Mesothelial cell of epicardium (in vitro differentiated cells): ENCODE measurements at regions not wholly inside any gene's neighbourhood (a gene's known extent, or its start where the extent isn't known, plus 50 kb on each side); places are given as distances from the start of the nearest gene placed in this dataset.

Experiments used
- DNase-seq, 2 experiments: peaks; one replicate each; pipeline ENCODE4 v3.0.0; 2021; ENCODE audit warnings: low spot score in 2 of 2; ENCODE audit not compliant: unreplicated experiment in 2 of 2
- H3K27ac Mint-ChIP-seq: 2 replicates; pipeline ENCODE4 v1.8.0; 2021; ENCODE audit warnings: mixed read lengths
- H3K27me3 Mint-ChIP-seq: 2 replicates; pipeline ENCODE4 v1.8.0; 2021; ENCODE audit warnings: low read depth, mixed read lengths
- H3K36me3 Mint-ChIP-seq: 2 replicates; pipeline ENCODE4 v1.8.0; 2021; ENCODE audit warnings: mixed read lengths
- H3K4me1 Mint-ChIP-seq: 2 replicates; pipeline ENCODE4 v1.8.0; 2021; ENCODE audit warnings: mixed read lengths
- H3K4me3 Mint-ChIP-seq: 2 replicates; pipeline ENCODE4 v1.8.0; 2021; ENCODE audit warnings: mild to moderate bottlenecking, moderate library complexity, mixed read lengths
- H3K9me3 Mint-ChIP-seq: 2 replicates; pipeline ENCODE4 v1.8.0; 2021; ENCODE audit warnings: mixed read lengths
- TF ChIP-seq, protein P1 (sequence below): fragments of 200-600 bp; sonication (generic); IDR thresholded peaks from one replicate; pipeline ENCODE4 v1.5.0; 2021; ENCODE audit warnings: antibody characterized with exemption; ENCODE audit not compliant: unreplicated experiment

DNA sequence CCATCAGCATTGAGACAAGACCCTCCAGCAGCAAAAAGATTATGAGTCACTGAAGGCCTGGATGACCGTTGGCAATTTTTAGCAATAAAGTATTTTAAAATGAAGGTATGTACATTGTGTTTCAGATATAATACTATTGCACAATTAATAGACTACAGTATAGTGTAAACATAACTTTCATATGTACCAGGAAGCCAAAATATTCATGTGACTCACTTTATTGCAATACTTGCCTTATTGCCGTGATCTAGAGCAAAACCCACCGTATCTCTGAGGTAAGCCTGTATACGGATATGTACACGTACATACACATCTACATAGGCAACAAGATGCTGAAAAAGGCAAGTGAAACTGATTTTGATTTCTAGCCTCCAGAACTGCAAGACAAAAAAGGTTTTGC, 103.3 kb downstream of the EDNRB start:
- Mint-ChIP-seq H3K4me3 (no peak overlapping the region), H3K27ac (no peak overlapping the region), H3K9me3 (no peaks in the 10 kb centered on the region), H3K36me3 (no peaks in the 10 kb centered on the region), H3K27me3 (peaks cover 8% of the 10 kb centered on the region), H3K4me1 (peaks cover 25% of the 10 kb centered on the region)
- DNase-seq, result no peak
- TF ChIP-seq, protein P1, sequence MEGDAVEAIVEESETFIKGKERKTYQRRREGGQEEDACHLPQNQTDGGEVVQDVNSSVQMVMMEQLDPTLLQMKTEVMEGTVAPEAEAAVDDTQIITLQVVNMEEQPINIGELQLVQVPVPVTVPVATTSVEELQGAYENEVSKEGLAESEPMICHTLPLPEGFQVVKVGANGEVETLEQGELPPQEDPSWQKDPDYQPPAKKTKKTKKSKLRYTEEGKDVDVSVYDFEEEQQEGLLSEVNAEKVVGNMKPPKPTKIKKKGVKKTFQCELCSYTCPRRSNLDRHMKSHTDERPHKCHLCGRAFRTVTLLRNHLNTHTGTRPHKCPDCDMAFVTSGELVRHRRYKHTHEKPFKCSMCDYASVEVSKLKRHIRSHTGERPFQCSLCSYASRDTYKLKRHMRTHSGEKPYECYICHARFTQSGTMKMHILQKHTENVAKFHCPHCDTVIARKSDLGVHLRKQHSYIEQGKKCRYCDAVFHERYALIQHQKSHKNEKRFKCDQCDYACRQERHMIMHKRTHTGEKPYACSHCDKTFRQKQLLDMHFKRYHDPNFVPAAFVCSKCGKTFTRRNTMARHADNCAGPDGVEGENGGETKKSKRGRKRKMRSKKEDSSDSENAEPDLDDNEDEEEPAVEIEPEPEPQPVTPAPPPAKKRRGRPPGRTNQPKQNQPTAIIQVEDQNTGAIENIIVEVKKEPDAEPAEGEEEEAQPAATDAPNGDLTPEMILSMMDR, result no peak
